ENCODE measurements at regions not wholly inside any gene's neighbourhood (a gene's known extent, or its start where the extent isn't known, plus 50 kb on each side); places are given as distances from the start of the nearest gene placed in this dataset.

- TF ChIP-seq CTCF (IDR thresholded peaks at IDR 0.05; ENCODE audit: borderline replicate concordance, extremely low read depth, insufficient read depth) = no peak
- Histone ChIP-seq H3K36me3 (ENCODE audit: control insufficient read depth in 2 of 3, insufficient read depth in 3 of 3, low read length in 3 of 3) (no peaks in the 10 kb centered on the region), H3K27ac (ENCODE audit: low read depth in 2 of 2, low read length in 2 of 2) (no peak overlapping the region), H3K9me3 (ENCODE audit: control insufficient read depth in 2 of 3, insufficient read depth in 1 of 3, low read length in 3 of 3) (no peaks in the 10 kb centered on the region), H3K4me3 (ENCODE audit: low read length in 3 of 3) (no peak overlapping the region), H3K9ac (ENCODE audit: low read length in 3 of 3) (no peak overlapping the region), H3K27me3 (ENCODE audit: control insufficient read depth, insufficient read depth, low read length) (no peaks in the 10 kb centered on the region), H3K4me1 (ENCODE audit: control insufficient read depth in 2 of 3, insufficient read depth in 2 of 3, low read depth in 1 of 3, low read length in 3 of 3) (no peaks in the 10 kb centered on the region)
- FAIRE-seq (no peak), DNase-seq (no peak)
- intact Hi-C loops (cut with DNase I) = no loop called here
Observed at GRCh38 chr1:187921426-187921825, 1092.7 kb downstream of the PLA2G4A start.

- TF ChIP-seq CTCF (IDR thresholded peaks at IDR 0.05; ENCODE audit: borderline replicate concordance, extremely low read depth, insufficient read depth) = no peak
- DNase-seq (no peak), FAIRE-seq (no peak)
- H3K27ac ChIP-seq (ENCODE audit: low read depth in 2 of 2, low read length in 2 of 2) = no peak overlapping the region
- no peaks in the 10 kb centered on the region for H3K9me3 ChIP-seq (ENCODE audit: control insufficient read depth in 2 of 3, insufficient read depth in 1 of 3, low read length in 3 of 3)
- H3K4me3 ChIP-seq (ENCODE audit: low read length in 3 of 3) = no peak overlapping the region
- H3K4me1 ChIP-seq (ENCODE audit: control insufficient read depth in 2 of 3, insufficient read depth in 2 of 3, low read depth in 1 of 3, low read length in 3 of 3) = no peaks in the 10 kb centered on the region
- no peaks in the 10 kb centered on the region for H3K36me3 ChIP-seq (ENCODE audit: control insufficient read depth in 2 of 3, insufficient read depth in 3 of 3, low read length in 3 of 3)
- no peak overlapping the region for H3K9ac ChIP-seq (ENCODE audit: low read length in 3 of 3)
- intact Hi-C loops (cut with DNase I) = no loop called here
- H3K27me3 ChIP-seq (ENCODE audit: control insufficient read depth, insufficient read depth, low read length) = no peaks in the 10 kb centered on the region
Observed at GRCh38 chr1:187922255-187922654, 1093.5 kb downstream of the PLA2G4A start.

- no peaks in the 10 kb centered on the region for H3K9me3 ChIP-seq (ENCODE audit: control insufficient read depth in 2 of 3, insufficient read depth in 1 of 3, low read length in 3 of 3)
- DNase-seq (no peak), FAIRE-seq (no peak)
- no peaks in the 10 kb centered on the region for H3K27me3 ChIP-seq (ENCODE audit: control insufficient read depth, insufficient read depth, low read length)
- H3K9ac ChIP-seq (ENCODE audit: low read length in 3 of 3) = no peak overlapping the region
- H3K36me3 ChIP-seq (ENCODE audit: control insufficient read depth in 2 of 3, insufficient read depth in 3 of 3, low read length in 3 of 3) = no peaks in the 10 kb centered on the region
- H3K27ac ChIP-seq (ENCODE audit: low read depth in 2 of 2, low read length in 2 of 2) = no peak overlapping the region
- no peak for TF ChIP-seq CTCF (IDR thresholded peaks at IDR 0.05; ENCODE audit: borderline replicate concordance, extremely low read depth, insufficient read depth)
- no peaks in the 10 kb centered on the region for H3K4me1 ChIP-seq (ENCODE audit: control insufficient read depth in 2 of 3, insufficient read depth in 2 of 3, low read depth in 1 of 3, low read length in 3 of 3)
- no peak overlapping the region for H3K4me3 ChIP-seq (ENCODE audit: low read length in 3 of 3)
- intact Hi-C loops (cut with DNase I) = no loop called here
Observed at GRCh38 chr1:187924252-187924651, 1095.5 kb downstream of the PLA2G4A start.

GRCh38 chr1:187928288-187928687 is 1099.5 kb downstream of the PLA2G4A start:
- peak; percentile 49 for TF ChIP-seq CTCF (IDR thresholded peaks at IDR 0.05; ENCODE audit: borderline replicate concordance, extremely low read depth, insufficient read depth)
- Histone ChIP-seq H3K27me3 (ENCODE audit: control insufficient read depth, insufficient read depth, low read length) (no peaks in the 10 kb centered on the region), H3K9me3 (ENCODE audit: control insufficient read depth in 2 of 3, insufficient read depth in 1 of 3, low read length in 3 of 3) (no peaks in the 10 kb centered on the region), H3K4me1 (ENCODE audit: control insufficient read depth in 2 of 3, insufficient read depth in 2 of 3, low read depth in 1 of 3, low read length in 3 of 3) (no peaks in the 10 kb centered on the region), H3K9ac (ENCODE audit: low read length in 3 of 3) (no peak overlapping the region), H3K36me3 (ENCODE audit: control insufficient read depth in 2 of 3, insufficient read depth in 3 of 3, low read length in 3 of 3) (no peaks in the 10 kb centered on the region), H3K4me3 (ENCODE audit: low read length in 3 of 3) (no peak overlapping the region), H3K27ac (ENCODE audit: low read depth in 2 of 2, low read length in 2 of 2) (no peak overlapping the region)
- no peak for FAIRE-seq
- intact Hi-C loops (cut with DNase I) = no loop called here
- peak in 3 of 5 donors; percentile 28 to 40 (median 30) for DNase-seq
